Sigmoid colon (tissue), 4 donors: ENCODE measurements at regions not wholly inside any gene's neighbourhood (a gene's known extent, or its start where the extent isn't known, plus 50 kb on each side); places are given as distances from the start of the nearest gene placed in this dataset.

Source experiments
- CTCF ChIP-seq, 4 experiments: fragments of 450-650 bp in 3 of 4; fragments of 200-600 bp in 1 of 4; IDR thresholded peaks; one replicate each; pipeline ENCODE4 v1.5.1; 2016 to 2019; ENCODE audit warnings: antibody characterized with exemption in 4 of 4, mild to moderate bottlenecking in 3 of 4, moderate library complexity in 2 of 4
- POLR2A ChIP-seq, 2 donors: fragments of 450-650 bp; IDR thresholded peaks; one replicate each; pipeline ENCODE4 v1.6.1; 2016; ENCODE audit warnings: antibody characterized with exemption in 2 of 2, mild to moderate bottlenecking in 2 of 2, moderate library complexity in 2 of 2
- POLR2AphosphoS5 ChIP-seq, 4 donors: sonication (generic); formaldehyde crosslinking; IDR thresholded peaks; one replicate each; pipeline ENCODE4 v1.6.1; 2017; ENCODE audit warnings: antibody characterized with exemption in 4 of 4

GRCh38 chr4:20493761-20494353 lies 206.4 kb upstream of the PACRGL start:
- no peak for TF ChIP-seq CTCF (IDR thresholded peaks at IDR 0.05)
- TF ChIP-seq POLR2AphosphoS5 (IDR thresholded peaks at IDR 0.05) = no peak
- TF ChIP-seq POLR2A (IDR thresholded peaks at IDR 0.05) = no peak
